ENCODE measurements at regions not wholly inside any gene's neighbourhood (a gene's known extent, or its start where the extent isn't known, plus 50 kb on each side); places are given as distances from the start of the nearest gene placed in this dataset.

DNA sequence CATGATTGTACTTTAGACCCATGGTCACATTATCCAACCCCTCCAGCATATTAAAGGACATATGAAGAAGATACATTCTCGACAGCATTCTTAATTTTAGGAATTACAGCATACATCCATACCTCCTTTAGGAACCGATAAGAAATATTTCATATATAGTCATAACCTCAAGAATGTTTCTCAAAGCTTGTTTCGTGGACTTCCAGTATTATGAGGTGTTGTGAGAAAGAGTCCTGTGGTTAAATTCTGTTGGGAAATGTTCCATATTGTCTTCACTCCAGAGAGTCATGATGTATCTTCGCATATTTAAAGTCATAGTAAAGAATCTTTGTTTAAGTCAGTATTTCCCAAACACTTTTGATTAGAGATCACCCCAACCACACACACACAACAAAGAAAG is 321.0 kb upstream of the SNX7 start:
- no peak for TF ChIP-seq CTCF (IDR thresholded peaks at IDR 0.05; ENCODE audit: low read depth, low read length)
- no peak for DNase-seq (ENCODE audit: extremely low read depth, low read depth)

DNA sequence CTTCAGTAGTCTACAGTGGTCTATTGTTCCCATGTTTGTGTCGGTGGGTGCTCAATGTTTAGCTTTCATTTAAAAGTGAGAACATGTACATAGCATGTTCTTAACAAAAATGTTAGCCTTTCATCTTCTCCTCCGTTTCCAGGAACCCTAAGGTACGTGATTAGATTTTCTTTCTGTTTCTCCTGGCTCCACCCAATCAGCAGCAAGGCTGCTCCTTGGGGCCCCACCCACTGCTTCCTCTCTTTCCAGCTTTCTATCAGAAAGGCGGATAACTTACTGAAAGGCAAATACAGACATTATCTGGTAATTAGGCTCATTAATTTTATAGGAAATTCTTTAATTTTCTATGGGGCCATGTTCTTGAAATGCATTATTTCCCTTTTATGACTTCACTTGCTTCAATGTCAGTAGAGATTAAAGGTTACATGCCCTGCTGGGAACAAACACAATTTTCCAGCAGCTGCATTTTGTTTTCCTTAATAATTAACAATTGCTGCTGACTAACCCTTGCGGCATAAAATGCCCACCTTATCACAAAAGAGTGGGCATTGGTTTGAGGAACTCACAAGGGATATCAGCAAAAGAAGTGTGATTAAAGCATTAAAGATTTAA is 324.9 kb upstream of the SNX7 start:
- no peak for TF ChIP-seq CTCF (IDR thresholded peaks at IDR 0.05; ENCODE audit: low read depth, low read length)
- no peak for DNase-seq (ENCODE audit: extremely low read depth, low read depth)

- TF ChIP-seq CTCF (IDR thresholded peaks at IDR 0.05; ENCODE audit: low read depth, low read length) = no peak
- DNase-seq (ENCODE audit: extremely low read depth, low read depth) = no peak
Measured at GRCh38 chr1:98333936-98334335, 327.6 kb upstream of the SNX7 start.

DNA sequence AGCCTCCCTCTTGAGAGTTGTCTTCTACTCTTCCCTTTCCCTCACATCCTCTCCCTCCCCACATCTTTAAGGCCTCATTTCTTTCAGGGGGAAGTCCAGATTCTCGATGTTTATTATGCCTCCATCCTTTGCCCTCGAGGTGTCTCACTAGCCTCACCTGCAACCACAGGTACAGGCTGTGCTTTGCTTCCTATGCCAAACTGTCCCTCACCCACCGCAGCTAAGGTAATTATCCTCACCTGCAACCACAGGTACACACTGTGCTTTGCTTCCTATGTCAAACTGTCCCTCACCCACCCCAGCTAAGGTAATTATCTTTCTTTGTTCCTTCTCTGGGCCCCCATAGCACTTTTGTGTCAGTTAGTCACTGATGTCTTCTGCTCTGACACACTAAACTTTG is 328.1 kb upstream of the SNX7 start:
- TF ChIP-seq CTCF (IDR thresholded peaks at IDR 0.05; ENCODE audit: low read depth, low read length) = no peak
- DNase-seq (ENCODE audit: extremely low read depth, low read depth) = no peak

DNA sequence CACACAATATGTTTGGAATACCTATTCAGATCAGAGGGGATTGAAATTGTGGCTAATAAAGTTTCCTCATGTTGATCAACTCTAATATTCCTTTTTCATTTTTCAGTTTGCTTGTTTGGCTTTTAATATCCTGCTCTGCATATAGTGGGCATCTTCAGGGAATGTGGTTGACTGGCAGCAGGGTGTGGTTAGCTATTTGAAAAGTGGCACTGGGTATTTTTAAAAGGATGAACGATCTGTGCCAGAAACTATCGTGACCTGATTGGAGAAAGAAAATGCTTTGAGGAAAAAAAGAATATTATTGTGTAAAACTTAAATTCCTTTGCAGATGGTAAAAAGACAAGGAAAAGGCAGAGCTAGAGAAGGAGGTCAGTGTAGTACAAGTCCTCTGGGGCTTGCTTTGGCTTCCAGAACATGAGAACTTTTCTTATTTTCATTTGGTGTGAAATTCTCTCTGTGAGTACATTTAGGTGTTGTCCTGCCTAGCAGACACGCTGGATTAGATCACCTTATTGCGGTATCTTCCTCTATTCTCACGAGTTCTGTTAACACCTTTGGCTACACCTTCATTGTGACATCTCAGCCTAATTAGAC is 329.7 kb upstream of the SNX7 start:
- TF ChIP-seq CTCF (IDR thresholded peaks at IDR 0.05; ENCODE audit: low read depth, low read length) = no peak
- no peak for DNase-seq (ENCODE audit: extremely low read depth, low read depth)

GRCh38 chr1:98331243-98331642 is 330.3 kb upstream of the SNX7 start:
- no peak for TF ChIP-seq CTCF (IDR thresholded peaks at IDR 0.05; ENCODE audit: low read depth, low read length)
- DNase-seq (ENCODE audit: extremely low read depth, low read depth) = no peak

DNA sequence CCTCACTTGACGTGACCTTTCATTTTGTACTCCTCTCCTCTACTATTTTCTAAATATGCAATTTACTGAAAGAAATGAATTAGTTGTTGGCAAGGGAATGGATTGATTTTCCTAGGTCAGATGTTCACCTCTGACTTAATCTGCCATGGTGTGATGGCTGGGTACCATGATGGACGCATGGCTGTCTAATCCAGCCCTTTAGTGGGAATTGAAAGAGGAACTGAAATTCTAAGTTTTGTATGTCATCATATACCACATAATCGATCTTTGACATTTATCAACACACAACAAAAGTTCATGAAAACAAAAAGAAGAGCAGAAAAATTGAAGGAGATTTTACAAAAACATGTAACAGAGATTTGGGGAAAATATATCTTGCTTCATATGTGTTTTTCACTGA is 331.3 kb upstream of the SNX7 start:
- DNase-seq (ENCODE audit: extremely low read depth, low read depth) = no peak
- TF ChIP-seq CTCF (IDR thresholded peaks at IDR 0.05; ENCODE audit: low read depth, low read length) = no peak
